ENCODE measurements at regions not wholly inside any gene's neighbourhood (a gene's known extent, or its start where the extent isn't known, plus 50 kb on each side); places are given as distances from the start of the nearest gene placed in this dataset.

- 0 out of 7 replicates have a peak overlapping the region, but pooled peaks of 1 of the 3 experiments have one; percentile 50 for H3K27ac Mint-ChIP-seq
- peaks cover 36 to 40% of the 10 kb centered on the region in 2 experiments for H3K4me1 Mint-ChIP-seq
- no peaks in the 10 kb centered on the region for H3K79me2 ChIP-seq (ENCODE audit: insufficient read depth, low read length)
- no peak overlapping the region for H3K27ac ChIP-seq (ENCODE audit: insufficient read length, low read depth, low read length)
- H3K27me3 ChIP-seq (ENCODE audit: insufficient read depth, low read length), result no peaks in the 10 kb centered on the region
- TF ChIP-seq CTCF (conservative IDR thresholded peaks at IDR 0.05), result no peak
- no peak overlapping the region for H2AFZ ChIP-seq (ENCODE audit: low read length)
- H3K36me3 Mint-ChIP-seq (ENCODE audit: insufficient read depth in 1 of 3, low read depth in 3 of 3), result peaks cover 11 to 20% (median 16%) of the 10 kb centered on the region in 3 experiments
- H3K23ac ChIP-seq (ENCODE audit: insufficient read length, low read depth, low read length), result no peak overlapping the region
- H3K27me3 Mint-ChIP-seq (ENCODE audit: low read depth), result no peaks in the 10 kb centered on the region
- no peaks in the 10 kb centered on the region for H3K79me1 ChIP-seq (ENCODE audit: insufficient read depth, low read depth, low read length, poor library complexity, severe bottlenecking)
- no peak overlapping the region for H4K91ac ChIP-seq (ENCODE audit: insufficient read length, low read depth, low read length)
- H3K9me3 Mint-ChIP-seq, result peaks cover 13 to 17% of the 10 kb centered on the region in 2 experiments
- H3K4me2 ChIP-seq (ENCODE audit: insufficient read depth, insufficient read length, low read length), result no peak overlapping the region
- H3K9ac ChIP-seq (ENCODE audit: extremely low read depth, insufficient read length, low read length), result no peak overlapping the region
- no peak overlapping the region for H3T11ph ChIP-seq (ENCODE audit: low read length)
- H2BK5ac ChIP-seq (ENCODE audit: insufficient read length, low read length), result no peak overlapping the region
- no peak overlapping the region for H2BK120ac ChIP-seq (ENCODE audit: low read depth, low read length, poor library complexity, severe bottlenecking)
- H3K9me3 ChIP-seq (ENCODE audit: control insufficient read depth, low read depth, low read length), result peaks cover 12% of the 10 kb centered on the region
- H3K56ac ChIP-seq (ENCODE audit: insufficient read length, low read depth, low read length), result no peak overlapping the region
- no peak overlapping the region for H2BK20ac ChIP-seq (ENCODE audit: low read depth, low read length, poor library complexity, severe bottlenecking)
- no peak overlapping the region for H4K5ac ChIP-seq (ENCODE audit: insufficient read length, low read depth, low read length)
- H2BK15ac ChIP-seq (ENCODE audit: low read depth, low read length), result no peak overlapping the region
- DNase-seq, result no peak
- no peak overlapping the region for H3K4ac ChIP-seq (ENCODE audit: low read depth, low read length)
- H4K8ac ChIP-seq (replicated peaks; ENCODE audit: insufficient read length, low read depth, low read length), result no peak overlapping the region
- no CpG with 5 or more reads among the region's 1 CpG for WGBS (ENCODE audit: extremely low coverage, insufficient read length, low lambda C conversion rate)
- no peak overlapping the region for H3K4me3 Mint-ChIP-seq
- no peak overlapping the region for H3K18ac ChIP-seq (ENCODE audit: insufficient read length, low read depth, low read length)
- H3K4me1 ChIP-seq (ENCODE audit: insufficient read depth, low read length), result no peaks in the 10 kb centered on the region; the same call in 1 of the 2 replicates
- no peak overlapping the region for H3K14ac ChIP-seq (ENCODE audit: insufficient read depth, low read length)
- H3K23me2 ChIP-seq (ENCODE audit: insufficient read length, low read depth, low read length, poor library complexity, severe bottlenecking), result no peaks in the 10 kb centered on the region
- no peak overlapping the region for H2BK12ac ChIP-seq (ENCODE audit: insufficient read length, low read depth, low read length)
- no peaks in the 10 kb centered on the region for H4K20me1 ChIP-seq (ENCODE audit: control insufficient read depth, insufficient read depth, insufficient read length)
- no peak overlapping the region for H2AK5ac ChIP-seq (ENCODE audit: insufficient read length, low read length)
These were observed 233.0 kb upstream of the PROK2 start for GRCh38 chr3:72017935-72018334.

Measured in H9 (cell line).